LHCN-M2 (cell line): ENCODE measurements at regions not wholly inside any gene's neighbourhood (a gene's known extent, or its start where the extent isn't known, plus 50 kb on each side); places are given as distances from the start of the nearest gene placed in this dataset.

ENCODE experiments used
- DNase-seq: peaks from one replicate; pipeline ENCODE4 v3.0.0-alpha.2; 2012; ENCODE audit warnings: low read depth

DNA sequence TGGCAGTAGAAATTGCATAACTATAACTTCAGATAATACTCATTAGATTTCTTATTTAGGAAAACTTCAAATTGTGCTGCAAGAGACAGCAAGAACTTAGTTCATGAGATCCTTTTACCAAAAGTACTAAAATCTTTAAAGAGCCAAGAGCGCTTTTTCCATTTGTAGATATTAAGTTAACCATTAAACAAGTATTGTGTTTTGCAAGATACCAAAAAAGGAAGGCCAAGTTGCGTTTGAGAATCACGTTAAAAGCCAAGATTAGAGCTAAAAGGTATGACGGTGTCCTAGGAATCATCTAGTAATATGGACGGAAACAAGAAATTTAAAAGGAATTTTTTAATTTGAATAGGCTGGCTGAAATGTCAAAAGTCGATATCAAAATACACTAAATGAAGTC, 361.3 kb upstream of the LYPLAL1 start:
- no peak for DNase-seq

DNA sequence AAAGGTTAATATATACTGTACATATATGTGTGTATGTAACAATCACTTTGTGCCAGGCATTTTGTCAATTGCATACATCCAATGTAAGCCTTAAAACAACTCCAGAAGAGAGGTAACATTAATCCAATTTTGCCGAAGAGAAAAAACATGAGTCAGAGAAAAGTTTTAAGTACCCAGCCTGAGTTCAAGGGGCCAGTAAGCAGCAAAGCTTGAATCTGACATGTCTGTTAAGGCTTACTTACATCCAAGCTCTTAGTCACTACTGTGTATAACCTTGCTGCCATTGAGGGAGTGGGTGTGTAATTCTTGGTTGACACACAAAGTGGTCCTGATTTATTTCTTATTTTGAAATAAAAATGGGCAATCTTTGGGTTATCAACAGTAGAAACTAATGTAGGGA, 360.4 kb upstream of the LYPLAL1 start:
- DNase-seq: peak; percentile 43

DNA sequence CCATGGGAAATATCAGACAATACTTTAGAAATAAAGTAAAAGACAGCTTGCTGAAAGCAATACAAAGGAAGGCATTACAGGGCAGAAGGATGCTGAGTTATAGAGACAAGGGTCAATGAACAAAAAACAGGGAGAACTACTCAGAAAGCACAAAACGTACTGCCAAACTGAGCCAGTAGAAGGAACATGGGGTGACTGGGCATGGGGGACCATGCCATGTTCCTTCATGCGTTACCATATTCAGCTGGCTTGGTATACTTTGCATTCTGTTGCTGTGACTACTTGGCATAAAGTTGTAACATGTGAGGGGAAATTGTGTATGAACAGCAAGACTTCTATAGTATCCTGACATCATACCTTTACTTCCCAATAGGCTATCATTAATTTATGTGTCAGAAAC, 358.6 kb upstream of the LYPLAL1 start:
- DNase-seq: no peak

DNA sequence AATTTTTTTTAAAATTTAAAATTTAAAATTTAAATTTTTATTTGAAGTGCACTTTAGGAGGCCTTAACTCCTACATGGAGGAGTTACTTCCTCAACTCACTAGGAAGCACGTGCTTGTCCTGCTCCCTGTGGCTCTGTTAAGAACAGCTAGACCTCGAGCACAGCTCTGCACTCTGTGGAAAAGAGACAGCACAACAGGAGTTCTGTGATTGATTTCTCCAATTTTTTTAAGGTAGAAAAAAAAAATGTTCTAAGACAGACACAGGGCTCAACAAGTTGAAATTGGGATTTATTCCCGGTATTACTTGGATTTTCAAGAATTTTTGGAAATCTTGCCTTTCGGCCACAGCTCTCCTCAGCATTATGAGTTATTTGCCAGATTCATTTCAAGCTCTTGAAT, 356.6 kb upstream of the LYPLAL1 start:
- no peak for DNase-seq

DNA sequence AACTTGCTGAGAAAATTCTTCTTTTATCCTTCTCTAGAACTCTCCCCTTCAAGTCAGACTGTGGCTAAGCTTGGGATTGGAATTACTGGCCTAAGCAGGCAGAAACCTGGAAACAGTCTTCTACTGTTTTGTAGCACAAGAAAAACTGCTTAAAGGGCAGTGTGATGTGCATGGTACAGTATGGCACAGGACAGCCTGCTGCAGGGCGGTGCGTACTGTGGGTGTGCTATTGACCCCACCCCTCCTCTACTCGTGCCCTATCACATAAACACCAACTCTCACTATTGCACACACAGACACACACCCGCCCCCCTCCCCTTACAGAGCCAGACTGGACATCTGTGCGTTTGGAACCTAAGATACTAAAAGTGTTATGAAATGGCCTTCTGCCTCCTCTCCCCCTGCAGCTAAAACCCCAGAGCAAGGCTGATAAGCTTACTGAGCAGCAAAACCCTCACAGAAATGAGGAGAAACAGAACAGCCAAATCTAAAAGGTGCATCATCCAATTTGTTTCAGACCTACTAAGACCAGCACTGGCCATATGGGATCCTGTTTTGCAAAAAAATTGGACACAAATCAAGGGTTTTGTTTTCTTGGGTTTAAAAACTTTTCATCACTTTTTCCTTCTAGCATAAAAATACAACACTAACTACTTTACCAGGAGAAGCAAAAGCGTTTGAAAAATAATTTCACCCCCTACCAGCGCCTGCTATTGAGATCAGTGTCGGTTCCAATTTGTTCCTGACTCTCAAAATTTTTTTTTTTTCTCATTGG, 355.8 kb upstream of the LYPLAL1 start:
- DNase-seq: no peak

DNA sequence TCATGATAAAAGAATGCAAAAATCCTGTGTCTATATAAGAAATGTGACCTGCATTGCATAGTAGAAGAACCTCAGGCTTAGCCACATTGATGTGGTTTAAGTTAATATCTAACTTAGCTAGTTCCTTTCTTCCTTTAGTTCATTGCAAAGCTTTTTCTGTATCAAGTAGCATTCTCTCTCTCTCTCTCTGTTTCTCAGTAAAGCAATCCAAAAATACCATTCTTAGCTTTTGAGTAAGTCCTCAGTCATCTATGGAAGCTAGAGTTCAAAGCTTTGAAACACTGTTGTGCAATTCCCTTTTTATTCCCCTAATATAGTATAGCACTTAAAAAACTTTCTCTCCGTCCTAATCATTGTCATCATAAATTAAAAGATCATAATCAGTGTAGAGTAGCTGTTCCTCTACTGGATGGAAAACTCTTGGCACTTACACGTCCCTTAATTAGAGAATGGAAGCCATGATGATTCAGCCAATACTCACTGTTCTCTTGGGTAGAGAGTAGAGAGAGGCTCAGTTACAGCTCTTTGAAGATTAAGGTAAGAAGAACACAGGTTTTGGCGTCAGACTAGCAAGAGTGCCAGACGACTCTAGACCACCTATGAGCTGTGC, 350.3 kb upstream of the LYPLAL1 start:
- peak; percentile 69 for DNase-seq

DNA sequence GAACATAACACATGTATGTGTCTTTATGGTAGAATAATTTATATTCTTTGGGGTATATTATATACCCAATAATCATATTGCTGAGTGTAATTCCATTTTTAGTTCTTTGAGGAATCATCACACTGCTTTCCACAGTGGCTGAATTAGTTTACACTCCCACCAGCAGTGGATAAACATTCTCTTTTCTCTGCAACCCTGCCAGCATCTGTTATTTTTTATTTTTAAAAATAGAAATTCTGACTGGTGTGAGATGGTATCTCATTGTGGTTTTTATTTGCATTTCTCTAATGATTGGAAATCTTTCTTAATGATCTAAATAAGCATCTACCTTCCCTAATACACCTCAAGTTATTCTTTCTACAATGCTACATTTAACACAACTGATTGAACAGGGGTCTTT, 346.2 kb upstream of the LYPLAL1 start:
- no peak for DNase-seq

DNA sequence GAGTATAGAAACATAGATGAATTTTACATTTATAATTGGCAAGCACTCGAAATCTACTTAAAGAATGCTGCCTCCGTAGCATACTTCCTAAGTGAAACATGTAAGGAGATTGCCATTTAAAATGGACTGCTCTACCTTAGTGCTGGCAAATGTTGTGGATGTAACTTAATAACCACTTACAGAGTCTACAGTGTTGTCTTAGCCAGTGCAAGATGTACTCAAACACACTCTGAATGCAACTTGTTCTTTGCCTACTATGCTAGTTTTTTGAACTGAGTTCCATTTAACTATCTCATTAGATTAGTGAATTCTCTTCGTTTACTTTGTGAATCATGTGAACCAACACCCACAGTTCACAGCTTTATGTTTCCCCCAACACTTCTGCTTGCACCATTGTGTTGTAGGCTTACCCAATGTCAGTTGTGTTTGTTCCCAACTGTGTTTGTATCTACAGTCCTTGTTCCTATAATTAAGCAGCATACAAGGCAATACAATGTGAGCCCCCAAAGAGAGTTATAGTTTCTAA, 345.5 kb upstream of the LYPLAL1 start:
- DNase-seq: no peak

DNA sequence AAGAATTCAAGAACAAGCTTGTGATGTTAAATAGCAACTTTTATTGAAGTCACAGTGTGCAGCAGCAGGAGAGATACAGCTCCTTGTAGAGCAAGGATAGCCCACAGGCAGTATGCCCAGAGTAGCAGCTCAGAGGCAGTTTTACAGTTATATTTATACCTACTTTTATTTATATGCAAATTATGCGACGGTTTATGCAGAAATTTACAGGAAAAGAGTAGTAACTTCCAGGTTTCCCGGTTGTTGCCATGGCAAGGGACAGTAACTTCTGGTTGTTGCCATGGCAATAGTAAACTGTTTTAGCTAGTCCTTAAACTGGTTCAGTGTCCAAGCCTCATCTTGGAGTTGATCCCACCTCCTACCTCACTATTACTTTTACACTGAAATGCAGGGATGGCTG, 344.6 kb upstream of the LYPLAL1 start:
- DNase-seq: no peak

DNA sequence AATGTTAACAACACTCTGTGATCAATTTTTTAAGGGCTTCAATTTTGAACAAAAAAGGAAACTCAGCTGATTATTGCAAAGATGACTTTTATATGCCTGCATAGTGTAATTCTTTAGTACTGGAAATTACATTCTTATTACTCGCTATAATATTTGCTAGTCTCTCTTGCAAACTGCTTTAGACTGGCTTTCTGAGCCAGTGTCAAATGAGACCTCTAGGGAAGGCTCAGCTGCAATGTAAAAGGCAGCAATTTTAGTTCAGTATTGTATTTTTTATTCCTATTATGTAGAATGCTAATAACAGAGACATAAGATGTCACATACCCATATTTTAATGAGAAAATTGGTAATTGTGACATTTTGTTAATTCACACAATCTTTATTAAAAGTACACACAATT, 338.1 kb upstream of the LYPLAL1 start:
- DNase-seq: no peak

DNA sequence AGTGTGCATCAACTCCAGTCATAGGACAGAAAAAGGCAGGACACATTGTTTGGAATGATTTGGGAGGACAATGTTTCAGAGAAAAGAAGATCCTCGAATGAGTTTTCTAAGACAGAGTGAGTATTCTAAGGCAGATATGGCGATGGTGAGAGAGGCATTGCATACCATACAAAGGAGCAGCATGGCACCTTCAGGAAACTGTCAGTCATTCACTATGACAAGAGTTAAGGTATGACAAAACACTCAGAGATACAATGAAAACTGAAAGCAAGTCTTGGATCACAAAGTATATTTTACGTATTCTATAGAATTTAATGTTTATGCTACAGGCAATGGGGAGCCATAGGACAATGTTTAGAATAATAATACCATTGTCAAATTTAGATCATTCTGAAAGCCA, 337.4 kb upstream of the LYPLAL1 start:
- no peak for DNase-seq

DNA sequence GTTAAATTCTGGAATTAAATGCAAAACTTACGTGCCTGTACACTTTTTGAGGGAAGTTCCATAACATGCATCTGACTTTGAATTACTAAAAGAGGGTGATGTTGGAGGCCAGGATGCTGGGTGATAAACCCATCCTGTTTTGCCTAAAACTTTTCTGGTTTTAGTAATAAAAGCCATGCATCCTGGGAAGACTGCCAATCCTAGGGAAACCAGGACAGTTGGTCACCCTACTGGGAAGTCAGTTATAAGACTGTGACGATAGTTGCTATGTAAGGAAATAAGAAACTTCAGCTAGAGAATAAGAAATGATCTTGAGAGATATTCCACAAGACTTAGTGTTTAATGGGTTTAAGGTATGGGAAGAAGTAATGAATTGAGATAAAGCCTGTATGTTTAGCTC, 336.6 kb upstream of the LYPLAL1 start:
- peak; percentile 60 for DNase-seq

DNA sequence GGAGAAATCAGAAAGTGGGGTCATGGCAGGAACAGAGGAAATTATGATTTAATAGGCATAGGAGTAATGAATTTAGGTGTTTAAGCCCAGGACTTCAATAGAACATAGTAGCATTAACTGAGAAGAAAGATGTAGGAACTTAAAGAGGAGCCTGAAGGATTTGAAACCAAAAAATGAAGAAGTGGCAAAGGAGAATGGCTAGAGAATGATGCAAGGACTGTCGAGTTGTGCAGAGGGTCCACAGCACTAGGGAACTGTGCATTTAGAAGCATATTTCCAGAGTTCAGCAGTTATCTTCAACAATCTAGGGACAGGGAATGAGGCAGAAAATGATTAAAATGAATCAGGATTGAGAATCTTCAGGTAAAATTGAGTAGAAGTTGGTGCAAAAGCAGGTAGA, 328.1 kb upstream of the LYPLAL1 start:
- DNase-seq: no peak

DNA sequence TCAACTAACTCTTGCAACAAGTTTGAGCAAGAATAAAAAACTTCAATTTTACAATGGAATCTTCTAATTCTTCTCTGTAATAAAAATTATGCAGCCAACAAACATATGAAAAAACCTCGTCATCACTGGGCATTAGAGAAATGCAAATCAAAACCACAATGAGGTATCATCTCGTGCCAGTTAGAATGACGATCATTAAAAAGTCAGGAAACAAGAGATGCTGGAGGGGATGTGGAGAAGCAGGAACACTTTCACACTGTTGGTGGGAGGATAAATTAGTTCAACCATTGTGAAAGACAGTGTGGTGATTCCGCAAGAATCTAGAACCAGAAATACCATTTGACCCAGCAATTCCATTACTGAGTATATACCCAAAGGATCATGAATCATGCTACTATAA, 327.5 kb upstream of the LYPLAL1 start:
- DNase-seq: peak; percentile 53

DNA sequence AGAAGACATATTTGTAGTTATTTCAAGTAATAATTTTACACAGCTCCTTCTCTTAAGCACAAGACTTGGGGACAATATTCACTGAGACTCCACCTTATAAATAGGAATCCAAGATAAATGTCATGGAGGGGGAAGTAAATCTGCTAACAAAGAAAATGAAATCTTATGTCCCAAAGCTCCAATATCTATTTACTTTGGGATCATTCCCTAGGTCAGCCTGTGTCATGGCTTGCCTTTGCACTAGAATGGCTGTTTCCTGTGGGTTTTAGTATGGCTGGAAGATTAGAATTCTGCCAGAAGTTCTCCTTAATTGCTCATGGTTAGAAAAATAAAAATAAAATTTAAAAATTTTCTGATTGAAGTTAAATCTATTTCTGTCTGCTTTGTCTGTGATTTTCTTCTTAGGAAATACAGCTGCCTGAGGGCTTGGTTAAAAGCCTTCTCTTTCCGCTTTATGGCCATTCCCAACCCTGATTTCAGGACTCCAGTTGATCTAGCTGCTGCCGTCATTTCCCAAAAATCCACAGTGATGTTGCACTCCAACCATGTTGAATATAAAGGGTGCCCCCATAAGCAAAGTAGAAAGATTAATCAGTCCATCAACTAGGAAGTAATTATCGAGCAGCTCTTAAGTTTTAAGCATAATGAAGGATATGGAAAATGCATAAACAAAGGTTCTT, 326.4 kb upstream of the LYPLAL1 start:
- DNase-seq: no peak

DNA sequence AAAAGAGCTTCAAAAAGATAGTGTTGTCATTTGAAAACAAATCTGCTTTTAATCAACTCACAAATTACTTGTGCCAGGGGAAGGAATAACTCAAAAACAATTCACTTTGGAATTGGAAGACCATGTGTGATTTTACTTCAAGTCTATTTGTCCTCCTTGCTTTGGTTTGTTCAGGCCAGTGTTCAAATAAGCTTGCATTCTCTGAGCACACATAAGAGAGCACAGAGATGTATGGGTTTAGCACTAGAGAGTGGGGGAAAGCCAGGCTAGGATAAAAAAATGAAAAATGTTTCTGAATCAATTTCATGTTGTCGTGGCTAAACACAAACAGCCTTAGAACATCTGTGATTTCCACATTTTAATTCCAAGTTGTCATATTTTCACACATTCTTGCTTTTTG, 325.7 kb upstream of the LYPLAL1 start:
- no peak for DNase-seq

DNA sequence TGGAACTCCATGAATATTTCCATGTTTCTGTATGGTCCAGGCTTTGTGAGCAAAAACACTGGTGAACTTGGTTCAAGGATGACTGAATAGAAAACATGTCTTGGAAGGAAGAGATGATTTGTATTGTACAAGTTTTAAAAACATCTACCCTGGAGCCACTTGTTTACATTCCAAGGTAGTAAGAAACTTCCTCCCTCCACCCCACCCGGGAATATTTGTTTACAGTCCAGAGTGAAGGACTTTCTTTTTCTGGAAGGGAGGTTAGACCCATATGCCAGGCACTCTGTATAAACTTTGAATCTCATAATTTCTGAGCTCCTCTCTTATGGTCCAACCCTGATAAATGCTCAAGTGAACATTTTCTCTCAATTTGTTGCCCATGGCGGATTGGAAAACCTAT, 323.3 kb upstream of the LYPLAL1 start:
- peak; percentile 40 for DNase-seq

DNA sequence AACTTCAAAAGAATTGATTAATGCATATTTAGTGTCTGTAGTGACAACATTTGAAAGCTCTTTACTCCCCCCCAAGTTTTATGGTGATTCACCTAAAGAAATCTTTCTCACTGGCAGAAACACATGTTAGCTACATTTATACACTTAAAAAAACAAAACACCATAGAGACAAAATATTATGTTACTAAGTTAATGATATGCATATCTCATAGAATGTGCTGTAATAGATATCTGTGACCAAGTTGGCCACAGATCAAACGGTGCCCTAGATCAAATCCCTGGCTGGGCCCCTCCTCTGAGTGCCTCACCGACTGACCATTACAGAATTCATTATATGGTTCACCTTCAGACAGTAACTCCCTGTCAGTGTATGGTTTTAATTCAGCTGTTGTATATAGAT, 322.1 kb upstream of the LYPLAL1 start:
- peak; percentile 59 for DNase-seq

DNA sequence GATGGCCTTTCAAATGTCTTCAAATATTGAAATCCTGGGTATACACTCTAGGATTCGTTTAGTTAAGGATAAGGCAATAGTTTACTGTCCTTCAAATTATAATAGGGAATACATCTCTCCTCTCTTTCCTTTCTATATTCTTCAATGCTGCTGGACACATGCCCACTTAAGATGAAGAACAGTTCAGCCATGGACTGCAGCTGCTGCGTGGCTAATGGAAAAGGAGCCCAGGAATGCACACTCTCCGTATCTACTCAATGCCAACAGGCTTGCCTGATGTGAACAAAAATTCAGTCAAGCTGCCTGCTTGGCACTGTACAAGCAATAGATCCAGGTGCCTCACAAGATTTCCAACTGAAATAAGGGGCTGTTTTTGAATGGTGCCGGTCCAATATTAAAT, 321.2 kb upstream of the LYPLAL1 start:
- peak; percentile 79 for DNase-seq

DNA sequence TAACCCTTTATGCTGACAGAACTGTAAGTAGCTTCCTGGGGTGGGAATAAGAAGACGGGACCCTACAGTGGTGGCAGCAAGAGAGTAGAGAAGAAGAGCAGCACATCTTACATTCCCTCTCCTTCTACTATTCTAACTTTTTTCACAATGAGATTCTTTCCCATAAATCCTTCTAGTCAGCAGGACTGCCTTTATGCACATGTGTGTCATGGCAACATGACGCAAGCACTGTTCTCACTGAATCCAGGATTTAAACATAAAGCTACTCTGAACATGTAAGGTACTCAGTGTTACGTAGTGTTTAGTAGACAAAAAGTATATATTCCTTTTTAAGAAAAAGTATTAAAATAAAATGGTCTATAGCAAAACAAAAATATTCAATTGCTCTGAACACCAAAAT, 309.7 kb upstream of the LYPLAL1 start:
- DNase-seq: no peak

DNA sequence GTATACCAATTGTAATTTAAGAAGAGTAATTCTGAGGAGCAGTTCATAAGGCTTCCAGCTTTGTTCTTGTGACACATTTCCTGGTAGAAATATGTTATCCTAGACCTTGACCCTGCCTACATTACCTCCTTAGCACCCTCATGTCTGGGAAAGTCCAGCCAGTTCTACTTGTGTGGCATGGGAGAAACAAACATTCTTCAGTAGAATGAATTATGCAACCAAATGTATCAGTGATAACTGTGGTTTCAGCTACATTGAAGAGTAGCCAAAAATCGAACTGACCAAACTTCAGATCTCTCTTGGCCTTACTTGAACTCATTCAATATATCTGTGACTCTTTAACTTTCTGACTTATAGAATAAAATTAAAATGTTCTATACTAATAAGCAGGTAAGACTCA, 308.1 kb upstream of the LYPLAL1 start:
- DNase-seq: peak; percentile 59

DNA sequence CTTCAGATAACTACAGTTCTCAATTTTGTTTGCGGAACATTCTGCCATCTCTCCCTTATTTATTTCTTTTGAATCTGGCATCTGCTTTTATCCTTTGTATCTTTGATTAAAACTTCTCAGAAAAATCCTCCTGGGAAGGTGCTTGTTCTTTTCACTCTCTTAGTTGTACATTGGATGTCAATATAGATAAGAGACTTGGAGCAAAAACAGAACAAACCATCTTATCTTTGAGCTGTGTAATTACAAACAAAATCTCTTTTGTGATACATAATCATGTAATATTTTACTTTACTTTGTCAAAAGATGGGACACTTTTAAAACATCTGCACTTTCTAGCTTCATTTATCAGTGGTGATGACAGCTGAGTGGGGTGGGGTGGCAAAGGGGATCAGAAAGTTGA, 307.2 kb upstream of the LYPLAL1 start:
- no peak for DNase-seq

DNA sequence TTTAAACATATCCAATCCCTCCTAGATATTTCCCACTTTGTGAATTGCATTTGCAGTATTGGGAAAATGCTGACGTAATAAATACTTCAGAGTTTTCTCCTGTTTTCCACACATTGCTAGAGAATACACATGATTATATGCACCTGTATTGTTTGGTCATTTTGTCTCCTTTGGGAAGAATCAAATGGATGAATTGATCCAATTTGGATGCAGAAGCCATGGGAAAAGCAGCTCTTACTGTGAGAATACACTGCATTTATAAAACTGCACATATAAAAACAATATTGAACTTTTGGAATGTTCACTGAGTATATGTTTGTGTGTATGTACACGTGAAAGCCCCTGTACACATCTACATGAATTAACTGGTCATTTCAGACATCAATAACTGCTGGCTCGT, 306.6 kb upstream of the LYPLAL1 start:
- DNase-seq: no peak
